PC-9 (cell line): ENCODE measurements at regions not wholly inside any gene's neighbourhood (a gene's known extent, or its start where the extent isn't known, plus 50 kb on each side); places are given as distances from the start of the nearest gene placed in this dataset.

Experiments
- BruUV-seq: library from RNA; stranded (reverse); fragments of 400-500 nt; replicated peaks from 2 replicates; lab custom pipeline; 2021; lab: Mats Ljungman, UMichigan
- CTCF ChIA-PET: fragments of 300-600 bp; sonication (Branson Sonifier 250); formaldehyde crosslinking; loops from one replicate; lab custom pipeline; 2022; ENCODE audit warnings: antibody characterized with exemption; lab: Charles Lee
- POLR2A ChIA-PET: fragments of 300-600 bp; sonication (Branson Sonifier 250); formaldehyde crosslinking; loops from one replicate; lab custom pipeline; 2022; ENCODE audit warnings: antibody characterized with exemption; ENCODE audit not compliant: unreplicated experiment; lab: Charles Lee
- DNase-seq, 2 experiments: peaks; one replicate each; pipeline versions ENCODE4 v3.0.0 to v3.0.0-alpha.2; 2015 to 2022; ENCODE audit warnings: mixed read lengths in 1 of 2
- H2AFZ ChIP-seq: fragments of 200-600 bp; sonication (generic); 2 replicates; pipeline ENCODE4 v1.8.1; 2017; ENCODE audit warnings: antibody characterized with exemption
- H3F3A ChIP-seq: fragments of 200-600 bp; sonication (generic); 2 replicates; pipeline ENCODE4 v1.8.1; 2017; ENCODE audit warnings: antibody characterized with exemption, mild to moderate bottlenecking, low read depth; ENCODE audit not compliant: insufficient read depth
- H3K27ac ChIP-seq: fragments of 200-600 bp; sonication (generic); 2 replicates; pipeline ENCODE4 v1.6.1; 2016; ENCODE audit warnings: mixed run types
- H3K27me3 ChIP-seq: fragments of 200-600 bp; sonication (generic); 2 replicates; pipeline ENCODE4 v1.6.1; 2016; ENCODE audit warnings: low read depth, mixed run types; ENCODE audit not compliant: insufficient read depth
- H3K36me3 ChIP-seq: fragments of 200-600 bp; sonication (generic); 2 replicates; pipeline ENCODE4 v1.6.1; 2016; ENCODE audit warnings: low read depth, mixed run types
- H3K4me1 ChIP-seq: fragments of 200-600 bp; sonication (generic); replicated peaks from 2 replicates; pipeline ENCODE4 v1.6.1; 2016; ENCODE audit warnings: mixed run types; ENCODE audit not compliant: insufficient read depth
- H3K4me2 ChIP-seq: fragments of 200-600 bp; sonication (generic); 2 replicates; pipeline ENCODE4 v1.6.1; 2017; ENCODE audit warnings: mixed run types
- H3K4me3 ChIP-seq: fragments of 200-600 bp; sonication (generic); 2 replicates; pipeline ENCODE4 v1.6.1; 2016; ENCODE audit warnings: mixed run types
- H3K79me2 ChIP-seq: fragments of 200-600 bp; sonication (generic); 2 replicates; pipeline ENCODE4 v1.6.1; 2017; ENCODE audit warnings: low read depth, mixed run types
- H3K9me2 ChIP-seq: fragments of 200-600 bp; sonication (generic); 2 replicates; pipeline ENCODE4 v1.8.1; 2017; ENCODE audit warnings: mild to moderate bottlenecking; ENCODE audit not compliant: insufficient read depth
- H3K9me3 ChIP-seq: fragments of 200-600 bp; sonication (generic); 2 replicates; pipeline ENCODE4 v1.8.1; 2016; ENCODE audit warnings: low read depth; ENCODE audit not compliant: insufficient read depth
- H4K20me1 ChIP-seq: fragments of 200-600 bp; sonication (generic); 2 replicates; pipeline ENCODE4 v1.8.1; 2017; ENCODE audit not compliant: insufficient read depth
- EZH2 ChIP-seq: fragments of 200-600 bp; sonication (generic); IDR thresholded peaks from 2 replicates; pipeline ENCODE4 v1.8.0; 2017; ENCODE audit warnings: antibody characterized with exemption, low read depth
- intact Hi-C: fragments of 100-400 bp; cut with micrococcal nuclease; formaldehyde crosslinking; loops from one replicate; pipeline ENCODE4 v1.10.0; 2022; ENCODE audit not compliant: unreplicated experiment
- TF ChIP-seq, protein P1 (sequence below): fragments of 200-600 bp; sonication (generic); conservative IDR thresholded peaks from 2 replicates; pipeline ENCODE4 v1.6.1; 2017; ENCODE audit warnings: mixed run types, antibody characterized with exemption, mild to moderate bottlenecking, moderate library complexity

DNA sequence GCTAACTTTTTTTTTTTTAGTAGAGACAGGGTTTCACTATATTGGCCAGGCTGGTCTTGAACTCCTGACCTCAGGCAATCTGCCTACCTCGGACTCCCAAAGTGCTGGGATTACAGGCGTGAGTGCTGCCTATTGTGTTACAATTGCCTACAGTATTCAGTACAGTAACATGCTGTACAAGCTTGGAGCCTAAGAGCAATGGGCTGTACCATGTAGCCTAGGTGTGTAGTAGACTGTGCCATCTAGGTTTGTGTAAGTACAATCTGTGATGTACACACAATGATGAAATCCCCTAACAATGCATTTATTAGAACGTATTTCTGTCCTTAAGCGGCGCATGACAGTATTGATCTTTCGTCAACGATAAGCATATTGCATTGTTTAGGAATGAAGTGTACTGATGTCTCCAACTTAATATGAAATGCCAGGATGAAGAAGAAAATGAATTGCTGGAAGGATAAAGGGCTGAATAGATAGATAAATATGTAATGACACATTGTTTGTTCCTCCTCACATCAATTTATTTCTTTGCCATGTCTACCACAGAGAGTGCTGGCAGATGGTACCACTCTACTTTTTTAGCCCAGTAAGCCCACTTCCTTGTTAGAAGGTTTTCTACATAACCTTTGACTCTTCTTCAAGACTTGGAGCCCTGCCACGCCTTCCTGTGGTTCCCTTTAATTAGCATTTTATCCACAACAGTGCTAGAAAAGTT lies 467.5 kb downstream of the VRK1 start:
- Histone ChIP-seq H3K4me2 (no peak overlapping the region), H3K27me3 (peaks cover 7% of the 10 kb centered on the region; the same call in 1 of the 2 replicates), H3K4me1 (no peaks in the 10 kb centered on the region), H3K9me3 (peaks cover 2% of the 10 kb centered on the region; the same call in 1 of the 2 replicates), H4K20me1 (no peaks in the 10 kb centered on the region), H3K27ac (no peak overlapping the region), H3K9me2 (no peaks in the 10 kb centered on the region), H3K4me3 (no peak overlapping the region), H2AFZ (no peak overlapping the region), H3K79me2 (no peaks in the 10 kb centered on the region), H3F3A (no peaks in the 10 kb centered on the region), H3K36me3 (no peaks in the 10 kb centered on the region)
- POLR2A ChIA-PET = no interaction called here
- intact Hi-C loops = no loop called here
- CTCF ChIA-PET = no interaction called here
- no TSS peak for BruUV-seq
- TF ChIP-seq, protein P1, sequence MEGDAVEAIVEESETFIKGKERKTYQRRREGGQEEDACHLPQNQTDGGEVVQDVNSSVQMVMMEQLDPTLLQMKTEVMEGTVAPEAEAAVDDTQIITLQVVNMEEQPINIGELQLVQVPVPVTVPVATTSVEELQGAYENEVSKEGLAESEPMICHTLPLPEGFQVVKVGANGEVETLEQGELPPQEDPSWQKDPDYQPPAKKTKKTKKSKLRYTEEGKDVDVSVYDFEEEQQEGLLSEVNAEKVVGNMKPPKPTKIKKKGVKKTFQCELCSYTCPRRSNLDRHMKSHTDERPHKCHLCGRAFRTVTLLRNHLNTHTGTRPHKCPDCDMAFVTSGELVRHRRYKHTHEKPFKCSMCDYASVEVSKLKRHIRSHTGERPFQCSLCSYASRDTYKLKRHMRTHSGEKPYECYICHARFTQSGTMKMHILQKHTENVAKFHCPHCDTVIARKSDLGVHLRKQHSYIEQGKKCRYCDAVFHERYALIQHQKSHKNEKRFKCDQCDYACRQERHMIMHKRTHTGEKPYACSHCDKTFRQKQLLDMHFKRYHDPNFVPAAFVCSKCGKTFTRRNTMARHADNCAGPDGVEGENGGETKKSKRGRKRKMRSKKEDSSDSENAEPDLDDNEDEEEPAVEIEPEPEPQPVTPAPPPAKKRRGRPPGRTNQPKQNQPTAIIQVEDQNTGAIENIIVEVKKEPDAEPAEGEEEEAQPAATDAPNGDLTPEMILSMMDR = no peak
- TF ChIP-seq EZH2 = no peak
- DNase-seq = no peak

DNA sequence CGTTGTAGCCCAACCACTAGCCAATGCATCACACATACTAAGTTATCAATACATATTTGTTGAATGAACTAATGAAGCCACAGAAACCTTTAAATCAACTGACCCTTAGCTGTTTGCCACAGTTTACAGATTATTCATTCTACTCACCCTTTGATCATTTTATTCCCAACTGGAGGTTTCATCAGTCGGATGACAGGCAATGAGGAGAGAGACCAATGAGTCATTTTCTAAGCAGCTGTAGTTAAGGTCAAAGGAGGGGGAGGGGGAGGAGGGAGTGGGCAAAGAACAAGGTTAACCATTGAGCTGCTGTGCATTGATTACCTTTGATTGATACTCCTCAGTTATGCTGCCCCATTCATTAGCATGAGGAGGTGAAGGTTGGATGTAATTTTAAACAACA lies 469.5 kb downstream of the VRK1 start:
- ChIA-PET CTCF (no interaction called here), POLR2A (no interaction called here)
- H3F3A ChIP-seq = no peaks in the 10 kb centered on the region
- no peak overlapping the region for H3K4me3 ChIP-seq
- H3K4me2 ChIP-seq = no peak overlapping the region
- H3K27me3 ChIP-seq = peaks cover 7% of the 10 kb centered on the region; the same call in 1 of the 2 replicates
- H3K36me3 ChIP-seq = no peaks in the 10 kb centered on the region
- H3K27ac ChIP-seq = no peak overlapping the region
- no peak for DNase-seq
- H2AFZ ChIP-seq = no peak overlapping the region
- H3K9me2 ChIP-seq = no peaks in the 10 kb centered on the region
- TF ChIP-seq EZH2 = no peak
- TF ChIP-seq, protein P1 = no peak
- BruUV-seq = no TSS peak
- no peaks in the 10 kb centered on the region for H4K20me1 ChIP-seq
- H3K4me1 ChIP-seq = no peaks in the 10 kb centered on the region
- H3K9me3 ChIP-seq = peaks cover 2% of the 10 kb centered on the region; the same call in 1 of the 2 replicates
- intact Hi-C loops = no loop called here
- no peaks in the 10 kb centered on the region for H3K79me2 ChIP-seq

DNA sequence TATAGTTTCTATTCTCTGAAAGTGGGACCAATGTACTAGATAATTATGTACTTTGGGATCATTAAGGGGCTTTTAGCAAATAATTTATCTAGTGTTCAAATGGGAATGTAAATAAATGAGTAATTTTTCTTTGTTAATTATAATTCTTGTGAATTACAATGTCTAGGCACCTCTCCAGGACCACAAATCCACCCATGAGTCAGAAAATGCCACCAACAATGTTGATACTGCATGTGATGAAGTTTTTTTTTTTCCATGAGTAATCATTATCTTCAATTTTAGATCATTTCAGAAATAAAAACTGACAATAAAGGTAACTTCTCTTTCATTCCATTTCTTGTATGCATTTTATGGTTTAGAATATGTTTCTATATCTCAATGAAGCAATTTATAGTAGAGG lies 470.3 kb downstream of the VRK1 start:
- Histone ChIP-seq H3K4me1 (no peaks in the 10 kb centered on the region), H3K36me3 (no peaks in the 10 kb centered on the region), H3K27me3 (peaks cover 7% of the 10 kb centered on the region; the same call in 1 of the 2 replicates), H3K9me3 (no peaks in the 10 kb centered on the region), H3K4me2 (no peak overlapping the region), H3K79me2 (no peaks in the 10 kb centered on the region), H4K20me1 (no peaks in the 10 kb centered on the region), H3K4me3 (no peak overlapping the region), H3K27ac (no peak overlapping the region), H3F3A (no peaks in the 10 kb centered on the region), H2AFZ (no peak overlapping the region), H3K9me2 (no peaks in the 10 kb centered on the region)
- TF ChIP-seq, protein P1 = no peak
- no peak for TF ChIP-seq EZH2
- CTCF ChIA-PET = no interaction called here
- POLR2A ChIA-PET = no interaction called here
- no peak for DNase-seq
- no TSS peak for BruUV-seq
- intact Hi-C loops = no loop called here
